H1 (cell line): ENCODE measurements at regions not wholly inside any gene's neighbourhood (a gene's known extent, or its start where the extent isn't known, plus 50 kb on each side); places are given as distances from the start of the nearest gene placed in this dataset.

Source experiments
- CREB1 ChIP-seq: IDR thresholded peaks from 2 replicates; pipeline ENCODE4 v1.6.1; 2012; ENCODE audit warnings: inconsistent platforms
- EP300 ChIP-seq, 2 experiments: IDR thresholded peaks; 1 replicate in 1 of 2; 2 replicates in 1 of 2; pipeline ENCODE4 v1.6.1; 2011 to 2012; ENCODE audit warnings: low read depth in 2 of 2, low read length in 2 of 2, mild to moderate bottlenecking in 2 of 2, borderline replicate concordance in 1 of 2, inconsistent platforms in 1 of 2, moderate library complexity in 1 of 2
- NANOG ChIP-seq: IDR thresholded peaks from 2 replicates; pipeline ENCODE4 v1.6.1; 2011; ENCODE audit warnings: low read length, low read depth, mild to moderate bottlenecking, inconsistent platforms; ENCODE audit not compliant: insufficient read depth, poor library complexity, severe bottlenecking
- RAD21 ChIP-seq, 2 experiments: IDR thresholded peaks in 1 of 2; conservative IDR thresholded peaks in 1 of 2; 2 replicates each; pipeline ENCODE4 v1.6.1; 2011; ENCODE audit warnings: low read depth in 2 of 2, low read length in 2 of 2, improper control_type of control experiment in 1 of 2, inconsistent platforms in 1 of 2, mild to moderate bottlenecking in 1 of 2, moderate library complexity in 1 of 2
- SIRT6 ChIP-seq: IDR thresholded peaks from one replicate; pipeline ENCODE4 v1.7.1; 2012; ENCODE audit warnings: low read length, inconsistent platforms
- SP2 ChIP-seq: IDR thresholded peaks from 2 replicates; pipeline ENCODE4 v1.6.1; 2012; ENCODE audit warnings: mild to moderate bottlenecking, low read length, inconsistent platforms

DNA sequence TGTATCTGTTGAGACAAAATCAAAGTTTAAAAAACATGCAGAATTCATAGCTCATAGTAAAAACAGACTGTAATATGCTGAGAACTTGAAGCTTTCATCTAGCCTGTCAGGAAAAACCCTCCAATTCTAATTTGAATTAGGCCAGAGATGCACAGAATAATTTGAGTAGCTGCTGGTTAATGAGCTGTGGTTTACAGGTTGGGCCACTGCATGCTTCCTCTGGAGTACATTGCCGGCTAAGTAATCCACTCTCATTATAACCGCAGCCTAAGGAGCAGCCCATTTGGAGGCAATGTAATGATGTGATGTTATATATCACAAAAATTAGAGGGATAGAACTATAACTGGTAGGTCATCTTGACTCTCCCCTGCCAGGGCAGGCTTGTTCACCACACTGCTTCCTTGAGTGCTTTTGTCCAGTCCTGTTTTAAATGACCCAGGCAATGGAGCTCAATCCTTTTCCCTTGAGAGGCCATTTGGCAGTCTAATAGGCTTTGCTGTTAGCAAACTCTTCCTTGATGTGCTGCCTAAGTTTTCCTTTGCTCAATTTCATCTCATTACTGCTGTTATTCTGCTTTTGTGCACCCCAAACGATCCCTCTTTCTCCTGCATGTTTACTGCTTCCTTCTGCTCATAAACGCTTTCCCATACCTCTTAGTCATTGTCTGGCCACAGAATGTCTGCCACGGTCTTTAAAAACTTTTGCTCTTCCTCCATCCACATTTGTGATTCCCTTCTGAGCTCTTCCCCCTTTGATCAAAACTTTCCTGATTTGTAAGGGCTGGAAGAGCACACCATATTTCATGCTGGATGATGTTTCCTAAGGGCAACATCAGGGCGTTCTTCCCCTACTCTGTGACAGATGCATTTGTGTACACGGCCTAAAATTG is 230.9 kb downstream of the C4orf33 start (continued):
- TF ChIP-seq RAD21 (IDR thresholded peaks at IDR 0.05 in 1 of 2, conservative IDR thresholded peaks at IDR 0.05 in 1 of 2; ENCODE audit: low read depth in 2 of 2, low read length in 2 of 2) (no peak), EP300 (IDR thresholded peaks at IDR 0.05; ENCODE audit: borderline replicate concordance in 1 of 2, low read depth in 2 of 2, low read length in 2 of 2) (no peak), NANOG (no peak), SP2 (no peak), CREB1 (no peak), SIRT6 (no peak)
